GM20431 (cell line): ENCODE measurements at regions not wholly inside any gene's neighbourhood (a gene's known extent, or its start where the extent isn't known, plus 50 kb on each side); places are given as distances from the start of the nearest gene placed in this dataset.
"Not testable (repeated sequence)": the region's sequence is repeated elsewhere in the genome, so short reads cannot be mapped to it uniquely, and the experiment has no call there.

Source experiments
- in situ Hi-C: fragments of 300-500 bp; cut with MseI, MboI; formaldehyde crosslinking; loops from one replicate; pipeline ENCODE4 v1.15.0; 2020; ENCODE audit warnings: low sequenced_read_pairs; ENCODE audit not compliant: unreplicated experiment

DNA sequence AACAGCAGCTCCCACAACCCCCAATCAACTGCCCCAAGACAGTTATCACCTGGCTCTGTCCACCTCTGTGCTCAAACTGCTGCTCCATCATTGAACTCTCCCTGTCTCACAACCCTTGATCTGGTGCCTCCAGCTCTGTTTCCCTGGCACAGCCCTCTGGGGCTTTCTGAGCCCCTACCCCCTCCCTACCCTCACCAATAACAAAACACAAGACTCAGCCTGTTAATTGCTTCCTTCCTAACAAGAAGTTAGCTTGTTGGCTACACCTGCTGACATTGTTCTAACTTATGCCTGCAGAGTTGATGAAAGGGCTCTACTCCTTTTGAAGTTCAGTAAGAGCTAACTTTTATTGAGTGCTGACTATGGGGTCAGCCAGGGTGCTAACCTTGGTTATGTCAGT is 99.4 kb upstream of the FNDC3A start:
- in situ Hi-C loops: no loop called here

DNA sequence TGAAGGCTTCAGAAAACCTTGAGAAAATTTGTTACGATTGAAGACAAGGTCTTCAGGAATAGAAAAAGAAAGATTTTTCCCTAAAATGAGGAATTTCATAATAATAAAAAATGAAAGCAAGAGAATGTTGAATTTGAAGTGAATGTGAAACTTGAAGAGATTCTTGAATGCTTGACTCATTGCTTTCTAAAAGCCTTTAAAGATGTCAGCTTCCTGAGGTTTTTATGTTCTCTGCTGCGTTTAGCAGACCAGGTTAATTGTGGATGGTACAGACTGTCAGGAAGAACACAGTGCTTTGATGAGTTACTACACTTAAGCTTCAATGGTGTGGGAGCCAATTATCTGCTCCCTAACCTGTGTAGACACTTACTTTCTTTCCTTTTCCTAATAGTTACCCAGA is 96.3 kb upstream of the FNDC3A start:
- in situ Hi-C loops: no loop called here

DNA sequence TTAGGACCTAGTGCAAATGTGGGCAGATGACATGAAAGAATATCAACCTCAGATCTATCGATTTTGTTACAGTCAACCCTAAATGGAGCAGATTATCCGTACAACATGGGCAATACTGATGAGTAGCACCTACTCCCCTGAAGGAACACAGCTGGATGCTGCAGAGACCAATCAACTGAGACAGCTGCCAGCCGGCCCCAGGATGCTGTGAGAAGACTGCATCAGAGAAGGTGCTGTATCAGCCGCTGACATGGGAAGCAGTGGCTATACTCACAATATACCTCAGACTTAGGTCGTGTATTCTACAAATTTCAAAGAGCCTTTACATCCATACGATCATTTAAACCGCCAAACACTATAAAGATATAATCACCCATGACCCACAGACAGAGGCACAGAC is 95.9 kb upstream of the FNDC3A start:
- in situ Hi-C loops: no loop called here

DNA sequence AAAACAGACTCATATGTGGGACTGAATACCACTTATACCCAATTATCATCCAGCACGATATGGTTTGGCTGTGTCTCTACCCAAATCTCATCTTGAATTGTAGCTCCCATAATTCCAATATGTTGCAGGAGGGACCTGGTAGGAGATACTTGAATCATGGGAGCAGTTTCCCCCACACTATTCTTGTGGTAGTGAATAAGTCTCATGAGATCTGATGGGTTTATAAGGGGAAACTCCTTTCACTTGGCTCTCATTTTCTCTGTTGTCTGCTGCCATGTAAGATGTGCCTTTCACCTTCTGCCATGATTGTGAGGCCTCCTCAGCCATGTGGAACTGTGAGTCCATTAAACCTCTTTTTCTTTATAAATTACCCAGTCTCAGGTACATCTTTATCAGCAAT is 91.9 kb upstream of the FNDC3A start:
- in situ Hi-C loops: not testable (repeated sequence)

DNA sequence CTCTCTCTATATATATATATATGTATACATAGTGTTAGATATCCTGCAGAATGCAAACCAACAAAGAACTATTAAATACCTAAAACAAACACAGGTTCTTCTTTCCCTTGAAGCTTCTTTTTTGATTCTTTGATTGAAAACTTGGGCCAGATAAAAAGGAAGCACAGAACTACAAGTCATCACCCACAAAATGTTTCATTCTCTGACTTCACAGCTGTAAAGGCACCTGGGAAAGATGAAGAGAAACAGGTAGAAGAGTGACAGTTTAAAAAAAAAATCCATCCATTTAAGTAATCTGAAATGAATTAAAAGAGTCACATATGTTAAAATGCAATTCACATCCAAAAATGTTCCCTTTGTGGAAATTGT is 90.7 kb upstream of the FNDC3A start:
- in situ Hi-C loops: no loop called here

DNA sequence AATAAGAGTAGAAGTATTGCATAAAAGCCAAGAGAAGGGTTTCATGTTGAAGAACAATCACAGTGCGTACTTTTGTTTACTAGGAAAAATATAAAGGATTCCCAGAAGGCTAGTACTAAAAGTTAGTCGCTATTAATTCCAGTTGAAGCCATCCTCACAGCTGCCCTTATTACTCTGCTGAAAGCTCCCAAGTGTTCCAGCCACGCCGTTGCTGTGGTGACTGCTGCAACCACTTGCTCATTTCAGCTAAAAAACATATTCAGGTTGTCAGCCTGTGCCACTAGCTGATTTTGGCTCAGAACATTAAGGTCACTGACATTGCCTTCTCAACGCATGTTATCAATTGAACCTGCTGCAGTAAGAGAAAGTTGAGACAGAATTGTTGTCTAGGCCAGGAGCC is 87.1 kb upstream of the FNDC3A start:
- in situ Hi-C loops: no loop called here

DNA sequence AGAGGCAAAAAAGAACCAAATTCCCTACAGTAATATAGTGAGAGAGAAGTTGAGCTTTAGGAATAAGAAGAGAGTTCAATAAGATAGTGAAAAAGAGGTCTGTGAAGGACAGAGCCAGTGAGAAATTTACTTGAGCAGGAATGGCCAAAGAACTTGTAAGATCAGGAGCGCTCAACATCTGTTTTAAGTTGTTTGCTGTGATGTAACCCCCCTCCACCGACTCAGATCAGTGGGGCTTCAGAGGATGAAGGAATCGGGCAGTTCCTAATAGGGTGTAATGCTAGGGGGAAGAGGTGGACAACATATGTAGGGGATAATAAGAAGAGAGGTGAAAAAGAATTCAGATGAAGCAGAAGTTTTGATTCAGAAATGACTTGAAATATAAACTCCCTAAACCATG is 85.3 kb upstream of the FNDC3A start:
- in situ Hi-C loops: no loop called here

DNA sequence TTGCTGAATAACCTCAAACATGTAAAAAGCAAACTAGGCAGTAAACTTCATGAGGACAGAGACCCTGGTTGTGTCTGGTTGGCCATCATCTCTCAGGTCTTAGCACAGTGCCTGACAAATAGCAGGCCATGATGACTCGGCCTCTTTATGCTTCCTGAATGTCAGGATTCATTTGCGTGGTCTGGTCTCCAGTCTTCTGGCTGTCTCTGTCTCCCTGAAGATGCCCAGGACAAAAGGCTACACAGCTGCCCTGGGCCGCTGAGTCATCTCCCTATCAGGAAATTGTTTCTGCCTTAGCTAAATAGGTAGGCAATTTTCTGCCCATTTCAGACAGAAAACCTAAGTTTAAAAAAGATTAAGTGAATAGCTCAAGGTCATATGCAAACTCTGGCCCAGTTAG is 84.1 kb upstream of the FNDC3A start:
- in situ Hi-C loops: no loop called here

DNA sequence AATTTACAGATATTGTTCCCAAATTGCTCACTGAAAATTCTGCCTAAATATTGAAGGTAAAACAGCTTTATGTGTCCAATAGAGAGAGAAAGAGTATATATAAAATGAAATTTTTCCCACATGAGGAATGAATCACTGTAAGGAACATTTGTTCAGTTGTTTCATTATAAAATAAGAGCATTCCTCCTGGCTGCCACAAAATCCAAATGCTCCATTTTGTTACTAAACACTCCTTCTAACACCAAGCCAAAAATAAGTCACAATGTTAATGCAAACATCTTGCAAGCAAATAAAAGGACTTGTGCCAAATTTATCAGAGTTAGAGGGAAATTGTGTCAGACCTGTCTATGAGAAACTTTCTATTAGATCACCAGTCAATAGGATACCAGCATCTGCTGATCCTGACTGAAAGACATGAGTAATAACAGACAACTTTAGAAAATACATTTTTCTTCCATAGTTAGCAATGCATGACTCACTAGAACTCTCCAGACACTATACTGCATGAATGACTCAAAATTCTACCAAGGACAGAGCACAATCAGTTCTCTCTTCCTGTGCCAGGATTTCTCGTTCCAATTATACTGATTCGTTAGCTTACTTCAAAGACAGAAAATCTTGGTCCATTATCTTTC is 83.5 kb upstream of the FNDC3A start:
- in situ Hi-C loops: no loop called here

DNA sequence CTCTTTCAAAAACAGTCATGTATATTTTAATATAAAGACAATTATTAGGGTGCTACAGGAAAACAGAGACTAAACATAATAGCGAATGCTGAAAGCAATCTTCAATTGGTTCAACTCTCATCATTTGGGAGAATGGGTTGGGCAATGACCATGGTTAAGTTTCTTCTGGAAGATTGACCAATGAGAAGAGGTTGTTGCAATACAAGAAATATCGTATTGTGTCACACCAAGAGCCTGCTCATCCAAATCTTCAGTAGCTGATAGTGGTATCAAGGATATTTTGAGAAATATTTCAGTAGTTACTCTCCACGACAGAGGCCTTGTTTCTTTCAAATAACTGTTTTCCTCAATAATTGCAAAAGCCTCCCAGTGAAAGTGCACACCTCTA is 83.0 kb upstream of the FNDC3A start:
- in situ Hi-C loops: no loop called here

DNA sequence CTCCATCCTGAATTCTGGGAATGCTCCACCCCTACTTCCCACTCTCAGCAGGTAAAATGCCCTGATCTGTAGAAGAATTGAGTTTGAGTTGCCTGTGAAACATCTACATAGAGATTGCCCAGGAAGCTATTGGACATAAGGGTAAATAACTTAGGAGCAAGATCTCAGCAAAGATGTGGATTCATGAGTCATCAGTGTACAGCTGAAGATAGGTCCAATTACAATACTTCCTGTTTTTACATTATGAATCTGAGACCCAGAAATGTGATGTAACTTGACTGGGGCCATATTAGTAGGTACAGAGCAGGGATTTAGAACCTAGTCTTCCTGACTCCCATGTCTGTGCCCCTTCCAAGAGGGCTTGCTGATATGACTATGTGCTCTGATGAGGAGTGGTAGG is 79.4 kb upstream of the FNDC3A start:
- in situ Hi-C loops: no loop called here

DNA sequence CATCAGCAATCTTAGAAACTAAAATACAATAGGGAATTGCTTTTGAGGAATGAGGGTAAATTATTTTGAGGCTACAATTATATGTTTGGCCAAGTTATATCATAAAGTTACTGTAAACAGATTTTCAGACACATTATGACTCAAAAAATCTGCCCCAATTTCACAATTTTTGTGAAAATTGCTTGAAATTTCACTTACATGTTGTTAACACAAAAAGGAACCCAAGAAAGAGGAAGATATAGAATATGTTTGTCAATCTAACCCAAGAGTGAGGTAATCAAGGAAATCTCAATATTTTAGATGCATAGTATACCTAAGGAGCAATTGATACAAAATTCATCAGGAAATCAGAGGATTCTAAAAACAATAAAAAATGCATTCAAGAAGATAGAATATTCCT is 73.9 kb upstream of the FNDC3A start:
- in situ Hi-C loops: no loop called here

DNA sequence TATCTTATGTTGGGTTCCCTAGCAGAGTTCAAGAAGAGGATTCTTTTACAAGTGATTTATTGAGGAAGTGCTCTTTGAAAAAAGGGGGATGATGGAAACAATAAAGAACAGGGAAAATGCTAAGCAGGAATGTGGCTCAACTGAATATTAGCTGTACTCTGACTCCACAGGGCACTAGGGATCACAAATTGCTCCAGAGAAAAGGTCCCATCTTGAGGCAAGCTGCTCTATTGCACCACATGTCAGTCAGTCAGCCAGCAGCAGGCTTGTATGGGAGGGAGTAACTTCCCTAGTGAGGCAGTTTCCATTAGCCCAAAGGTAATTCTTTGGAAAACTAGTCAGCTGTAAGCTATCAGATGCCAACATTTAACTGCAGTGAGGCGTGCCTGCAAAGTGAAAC is 73.3 kb upstream of the FNDC3A start:
- in situ Hi-C loops: no loop called here

DNA sequence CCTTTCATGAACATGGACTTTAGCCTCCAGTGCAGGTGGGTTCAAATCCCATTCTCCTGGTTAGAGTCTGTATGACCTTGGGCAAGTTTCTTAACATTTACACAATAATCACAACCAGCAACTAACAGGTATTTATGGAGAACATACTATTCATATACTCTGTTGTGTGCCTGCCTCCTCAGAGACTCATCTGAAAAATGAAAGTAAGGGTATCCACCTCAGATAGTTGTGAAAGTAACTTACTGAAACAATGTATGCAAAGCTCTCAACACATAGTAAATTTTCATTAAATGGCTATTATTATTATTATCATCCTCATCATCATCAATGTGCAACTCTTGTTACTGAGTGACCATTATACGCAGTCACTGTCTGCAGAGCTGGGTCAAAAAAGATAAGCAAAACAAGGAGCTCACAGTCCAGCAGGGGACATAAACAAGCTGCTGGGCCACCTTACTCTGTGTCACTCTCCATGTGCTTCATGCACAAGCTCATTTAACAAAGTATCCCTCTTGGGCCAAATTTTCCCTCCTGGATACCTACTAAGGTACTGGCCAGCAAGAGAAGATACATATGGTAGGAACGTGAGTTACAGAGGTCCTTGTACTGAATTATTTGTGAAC is 70.9 kb upstream of the FNDC3A start:
- in situ Hi-C loops: no loop called here

DNA sequence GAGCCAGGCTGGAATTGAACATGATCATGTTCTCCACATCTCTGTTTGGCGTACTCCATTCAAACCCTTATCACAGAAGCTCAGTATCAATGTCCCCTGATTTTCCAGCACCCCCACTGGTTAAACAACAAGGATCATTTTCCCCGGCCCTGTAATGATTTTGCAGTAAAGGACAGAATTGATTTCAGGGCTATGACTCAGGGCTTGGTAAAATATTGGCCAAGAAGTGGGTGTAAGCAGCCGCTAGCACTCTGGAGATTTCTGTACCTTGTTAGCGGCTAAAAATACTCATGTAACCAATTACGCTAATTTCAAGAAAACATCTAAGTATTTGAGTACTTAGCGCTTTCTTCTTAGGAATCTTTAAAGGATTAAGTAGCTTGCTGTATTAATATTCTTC is 69.5 kb upstream of the FNDC3A start:
- in situ Hi-C loops: no loop called here

DNA sequence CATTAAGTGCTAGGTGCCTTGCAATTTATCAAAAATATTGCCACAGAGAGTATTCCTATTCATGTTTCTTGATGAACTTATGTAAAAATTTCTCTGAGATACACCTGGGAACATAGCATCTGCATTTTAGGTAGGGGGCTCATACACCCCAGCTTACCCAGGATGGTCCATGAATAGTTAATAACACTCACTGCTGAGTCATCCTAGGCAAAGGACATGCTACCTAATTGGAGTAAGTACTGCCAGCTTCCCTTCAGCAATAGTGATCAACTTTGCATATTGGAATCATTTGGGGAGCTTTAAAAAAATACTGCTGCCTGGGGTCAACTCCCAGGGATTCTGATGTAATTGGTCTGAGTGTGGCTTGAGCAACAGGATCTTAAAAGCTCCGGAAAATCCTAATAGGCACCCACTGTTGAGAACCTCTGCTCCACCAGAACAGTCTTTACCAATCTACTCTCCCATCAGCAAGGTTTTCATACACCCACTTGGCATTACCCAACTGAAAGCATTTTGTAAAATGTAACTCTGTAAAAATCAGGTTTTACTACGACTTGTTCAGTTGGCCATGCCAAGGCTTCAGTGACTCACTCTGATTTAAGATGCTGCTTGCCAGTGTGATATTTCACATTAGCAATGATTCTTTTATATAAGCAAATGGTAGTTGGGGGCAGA is 67.2 kb upstream of the FNDC3A start:
- in situ Hi-C loops: no loop called here

DNA sequence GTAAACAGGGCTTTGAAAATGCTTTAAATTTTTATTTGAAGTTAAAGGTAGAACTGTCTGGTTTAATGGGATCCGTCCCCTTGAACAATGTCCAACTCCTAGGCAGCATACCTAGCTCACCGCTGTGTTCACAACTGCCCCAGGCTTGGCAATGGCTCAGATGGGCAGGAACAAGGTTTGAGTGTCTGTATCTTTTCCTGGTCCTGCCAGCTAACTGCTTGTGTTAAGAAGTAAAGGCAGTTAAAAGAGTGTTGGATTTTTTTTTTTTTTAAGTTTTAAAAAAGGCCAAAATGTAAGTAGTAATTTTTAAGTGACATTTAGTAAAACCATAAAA is 66.7 kb upstream of the FNDC3A start:
- in situ Hi-C loops: no loop called here

DNA sequence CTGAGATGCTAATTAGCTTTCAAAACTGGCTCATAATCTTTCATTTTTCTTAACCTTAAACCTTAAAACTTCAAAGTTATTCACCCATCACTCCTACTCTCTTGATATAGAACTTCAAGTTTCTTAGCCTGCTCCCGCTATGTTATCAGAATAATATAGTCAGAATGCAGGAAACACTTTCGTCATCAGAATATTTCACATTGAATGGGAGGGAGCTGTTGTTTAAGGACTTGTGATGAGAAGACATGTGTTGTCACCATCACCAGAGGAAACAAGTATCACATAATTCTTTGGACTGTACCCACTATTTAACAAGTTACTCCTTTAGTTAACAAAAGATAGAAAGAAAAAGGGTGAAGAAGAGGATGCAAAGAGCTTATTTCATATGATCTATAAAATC is 65.0 kb upstream of the FNDC3A start:
- in situ Hi-C loops: no loop called here

DNA sequence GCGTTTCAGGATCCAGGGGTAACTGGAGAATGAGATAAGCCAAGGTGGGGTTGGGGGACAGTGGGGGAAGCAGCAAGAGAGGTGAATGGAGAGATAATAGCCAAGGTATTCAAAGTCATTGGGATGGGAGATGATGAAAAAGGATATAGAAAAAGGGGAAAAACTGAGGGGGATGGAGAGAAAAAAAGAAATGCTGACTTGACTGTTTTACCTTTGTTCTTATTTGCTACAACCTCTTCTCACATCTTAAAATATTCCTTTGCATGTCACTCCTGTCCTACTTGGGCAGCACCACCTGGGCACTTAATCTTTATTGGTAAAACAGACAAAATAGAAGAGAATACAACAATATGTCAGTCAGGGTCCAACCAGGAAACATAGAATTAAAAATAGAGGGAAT is 56.0 kb upstream of the FNDC3A start:
- in situ Hi-C loops: no loop called here

DNA sequence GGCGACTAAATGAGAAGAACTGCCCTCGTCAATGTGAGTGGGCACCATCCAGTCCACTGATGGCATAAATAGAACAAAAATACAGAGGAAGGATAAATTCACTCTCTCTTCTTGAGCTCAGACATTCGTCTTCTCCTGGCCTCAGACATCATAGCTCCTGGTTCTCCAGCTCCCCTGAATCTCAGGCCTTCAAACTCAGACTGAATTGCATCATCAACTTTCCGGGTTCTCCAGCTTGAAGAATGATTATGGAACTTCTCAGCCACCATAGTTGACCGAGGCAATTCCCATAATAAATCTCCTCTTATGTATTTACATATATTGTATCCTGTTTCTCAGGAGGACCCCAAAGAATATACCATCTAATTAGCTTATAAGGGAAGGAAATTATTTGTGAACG is 55.0 kb upstream of the FNDC3A start:
- in situ Hi-C loops: no loop called here

DNA sequence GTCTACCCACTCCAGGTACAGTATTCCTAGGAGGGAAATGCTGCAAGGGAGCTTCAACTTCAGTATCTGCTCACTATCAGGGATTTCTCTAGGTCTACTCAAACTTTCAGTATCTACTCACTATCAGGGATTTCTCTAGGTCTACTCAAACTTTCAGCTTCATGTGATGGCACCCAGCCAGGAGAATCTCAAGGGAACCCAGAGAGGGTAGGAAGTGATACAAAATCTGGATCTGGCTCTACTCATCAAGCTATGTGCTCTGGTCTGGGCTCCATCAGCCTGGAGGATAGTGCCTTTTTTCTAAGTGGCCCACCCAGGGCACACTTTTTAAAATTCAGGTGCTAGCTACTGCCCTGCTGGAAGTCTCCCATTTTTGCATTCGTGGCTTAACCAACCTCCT is 52.3 kb upstream of the FNDC3A start:
- in situ Hi-C loops: no loop called here

DNA sequence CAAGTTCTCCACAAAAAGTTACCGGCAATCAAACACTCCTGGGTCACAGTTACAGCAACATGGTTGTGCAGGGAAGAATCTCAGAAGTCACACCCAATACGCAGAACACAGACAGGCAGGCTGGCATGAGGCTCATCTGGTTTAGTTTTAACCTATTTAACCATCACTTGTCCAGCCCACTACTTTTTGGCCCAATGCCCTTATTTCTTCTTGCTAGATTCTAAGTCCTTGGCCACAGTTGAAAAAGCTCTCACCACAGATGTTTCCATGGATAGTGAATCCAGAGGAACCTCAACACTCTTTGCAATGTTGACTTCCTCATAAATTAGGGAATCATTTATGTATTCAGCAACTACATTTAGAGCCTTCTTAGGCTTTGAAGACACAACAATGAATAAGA is 50.7 kb upstream of the FNDC3A start:
- in situ Hi-C loops: no loop called here
